Forelimb muscle (tissue), 1 donor: ENCODE measurements at regions not wholly inside any gene's neighbourhood (a gene's known extent, or its start where the extent isn't known, plus 50 kb on each side); places are given as distances from the start of the nearest gene placed in this dataset.
"Not testable (repeated sequence)": the region's sequence is repeated elsewhere in the genome, so short reads cannot be mapped to it uniquely, and the experiment has no call there.

Source experiments
- DNase-seq: peaks from one replicate; pipeline ENCODE4 v3.0.0-alpha.2; 2013; ENCODE audit warnings: low read depth

DNA sequence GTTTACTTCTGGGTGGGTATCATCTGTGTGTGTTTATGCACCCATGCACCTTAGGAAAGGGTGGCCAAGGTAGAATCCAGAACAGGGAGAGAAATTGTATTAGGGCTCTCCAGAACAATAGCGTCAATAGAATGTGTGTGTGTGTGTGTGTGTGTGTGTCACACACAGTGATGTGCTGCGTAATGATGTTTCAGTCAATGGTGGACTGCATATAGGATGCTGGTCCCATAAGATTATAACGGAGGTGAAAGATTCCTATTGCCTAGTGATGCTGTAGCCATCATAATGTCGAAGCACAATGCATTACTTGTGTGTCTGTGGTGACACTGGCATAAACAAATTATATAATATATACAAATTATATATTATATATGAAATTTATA is 69.3 kb upstream of the PRR23C start:
- DNase-seq, result no peak

DNA sequence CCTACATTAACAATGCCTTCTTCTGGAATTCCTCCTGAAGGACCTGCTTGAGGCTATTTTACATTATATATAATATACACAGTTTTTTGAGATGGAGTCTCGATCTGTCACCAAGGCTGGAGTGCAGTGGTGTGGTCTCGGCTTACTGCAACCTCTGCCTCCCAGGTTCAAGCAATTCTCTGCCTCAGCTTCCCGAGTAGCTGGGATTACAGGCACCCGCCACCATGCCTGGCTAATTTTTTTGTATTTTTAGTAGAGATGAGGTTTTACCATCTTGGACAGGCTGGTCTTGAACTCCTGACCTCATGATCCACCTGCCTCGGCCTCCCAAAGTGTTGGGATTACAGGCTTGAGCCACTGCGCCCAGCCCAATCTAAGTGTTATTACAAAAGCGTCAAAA is 71.9 kb upstream of the PRR23C start:
- not testable (repeated sequence) for DNase-seq

DNA sequence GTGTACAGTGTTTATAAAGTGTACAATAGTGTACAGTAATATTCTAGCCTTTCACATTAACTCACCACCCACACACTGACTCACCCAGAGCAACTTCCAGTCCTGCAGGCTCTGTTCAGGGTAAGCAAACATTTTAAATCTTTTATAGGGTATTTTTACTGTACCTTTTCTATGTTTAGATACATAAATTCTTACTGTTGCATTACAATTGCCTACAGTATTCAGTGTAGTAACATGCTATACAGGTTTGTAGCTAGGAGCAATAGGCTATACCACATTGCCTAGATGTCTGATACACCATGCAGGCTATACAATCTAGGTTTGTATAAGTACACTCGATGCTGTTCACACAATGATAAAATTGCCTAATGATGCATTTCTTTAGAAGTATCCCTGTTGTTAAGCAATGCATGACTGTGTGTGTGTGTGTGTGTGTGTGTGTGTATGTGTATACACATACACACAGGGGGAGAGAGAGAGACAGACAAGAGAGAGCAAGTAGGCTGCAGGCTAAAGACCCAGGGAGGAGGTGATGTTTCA is 72.5 kb upstream of the PRR23C start:
- DNase-seq, result no peak

DNA sequence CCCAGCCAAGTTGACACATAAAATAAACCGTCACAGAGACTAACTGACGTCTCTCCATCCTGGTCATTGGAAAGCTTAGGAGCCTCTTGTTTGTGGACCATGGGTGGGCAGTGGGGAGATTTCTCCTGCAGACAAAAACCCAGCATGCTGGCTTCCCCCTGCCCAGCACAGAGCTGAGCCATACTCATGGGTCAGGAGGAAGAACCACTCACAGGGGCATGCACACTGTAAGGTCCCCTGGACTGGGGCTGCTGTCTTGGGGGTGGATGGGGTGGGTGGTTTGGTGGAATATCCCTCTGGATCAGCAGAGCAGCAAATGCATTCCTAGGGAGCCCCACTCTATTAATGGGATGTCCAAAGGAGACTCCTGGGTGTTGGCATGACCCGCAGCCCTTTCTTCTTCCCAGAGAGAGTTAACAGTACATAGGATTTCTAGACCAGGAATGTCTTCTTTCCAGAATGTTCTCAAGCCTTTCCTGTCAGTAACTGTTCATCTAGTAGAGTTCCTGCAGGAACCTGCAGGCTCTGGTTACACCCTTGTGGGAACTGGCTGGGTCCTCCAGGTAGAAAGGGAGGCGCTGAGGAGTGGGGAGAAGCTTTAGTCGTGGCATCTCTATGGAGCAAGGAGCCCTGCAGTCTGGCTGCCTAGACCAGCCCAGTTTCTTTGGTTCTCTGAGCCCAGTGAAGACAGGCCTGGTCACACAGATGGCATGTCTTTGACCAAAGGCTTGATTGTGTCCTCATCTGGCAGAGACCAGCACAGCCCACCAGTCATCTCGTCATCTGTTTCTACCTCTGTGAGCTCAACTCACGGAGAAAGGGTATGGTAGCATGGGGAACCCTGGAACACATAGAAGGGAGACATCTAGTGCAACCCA is 73.4 kb upstream of the PRR23C start:
- DNase-seq, result no peak

DNA sequence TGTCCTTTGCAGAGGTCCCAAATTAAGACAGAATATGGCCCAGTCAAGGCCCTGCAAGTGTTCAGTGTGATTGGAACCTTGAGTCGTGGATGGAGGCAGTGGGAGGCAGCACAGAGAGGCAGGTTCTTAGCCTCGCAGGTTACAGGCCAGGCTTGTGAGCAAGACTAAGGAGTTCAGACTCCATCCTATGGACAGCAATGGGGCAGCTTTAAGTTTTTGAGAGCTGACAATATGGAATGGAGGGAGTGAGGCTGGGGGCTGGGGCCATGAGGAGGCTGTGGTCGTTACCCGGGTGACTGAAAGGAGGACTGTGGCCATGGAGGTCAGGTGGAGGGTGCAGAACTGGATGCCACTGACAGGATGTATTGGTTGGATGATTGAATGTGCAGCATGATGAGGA is 74.1 kb upstream of the PRR23C start:
- no peak for DNase-seq

DNA sequence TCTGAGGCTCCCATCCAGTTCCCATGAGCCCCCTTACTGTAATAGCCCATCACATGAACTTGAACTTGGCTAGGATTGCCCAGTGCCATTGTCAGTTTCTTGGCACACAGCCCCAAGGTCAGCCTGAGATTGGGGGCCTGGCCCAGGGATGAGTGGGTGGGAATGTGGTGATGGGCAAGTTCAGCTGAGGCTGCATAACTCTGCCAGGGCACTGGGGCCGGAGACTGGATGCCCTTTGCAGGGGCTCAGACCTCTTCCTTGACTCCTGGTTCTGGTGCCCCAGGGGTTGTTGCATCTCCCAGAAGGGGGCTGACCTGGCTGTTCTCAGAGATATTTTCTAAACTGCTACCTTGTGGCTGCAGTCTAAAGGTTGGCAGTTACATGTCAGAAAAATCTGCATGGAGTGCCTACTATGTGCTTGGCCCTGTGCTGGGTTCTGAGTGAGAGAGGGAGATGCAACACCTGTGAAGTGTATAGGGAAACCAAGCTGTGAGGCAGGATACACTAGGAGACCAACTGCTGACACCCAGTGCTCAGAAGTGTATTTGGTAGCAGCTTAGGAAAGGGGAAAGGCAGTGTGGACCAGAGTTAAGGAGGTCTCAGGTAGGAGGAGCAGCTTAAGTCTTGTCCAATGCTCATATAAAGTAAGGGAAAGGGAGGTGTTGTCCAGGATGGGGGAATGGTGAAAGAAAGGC is 74.8 kb upstream of the PRR23C start:
- no peak for DNase-seq

DNA sequence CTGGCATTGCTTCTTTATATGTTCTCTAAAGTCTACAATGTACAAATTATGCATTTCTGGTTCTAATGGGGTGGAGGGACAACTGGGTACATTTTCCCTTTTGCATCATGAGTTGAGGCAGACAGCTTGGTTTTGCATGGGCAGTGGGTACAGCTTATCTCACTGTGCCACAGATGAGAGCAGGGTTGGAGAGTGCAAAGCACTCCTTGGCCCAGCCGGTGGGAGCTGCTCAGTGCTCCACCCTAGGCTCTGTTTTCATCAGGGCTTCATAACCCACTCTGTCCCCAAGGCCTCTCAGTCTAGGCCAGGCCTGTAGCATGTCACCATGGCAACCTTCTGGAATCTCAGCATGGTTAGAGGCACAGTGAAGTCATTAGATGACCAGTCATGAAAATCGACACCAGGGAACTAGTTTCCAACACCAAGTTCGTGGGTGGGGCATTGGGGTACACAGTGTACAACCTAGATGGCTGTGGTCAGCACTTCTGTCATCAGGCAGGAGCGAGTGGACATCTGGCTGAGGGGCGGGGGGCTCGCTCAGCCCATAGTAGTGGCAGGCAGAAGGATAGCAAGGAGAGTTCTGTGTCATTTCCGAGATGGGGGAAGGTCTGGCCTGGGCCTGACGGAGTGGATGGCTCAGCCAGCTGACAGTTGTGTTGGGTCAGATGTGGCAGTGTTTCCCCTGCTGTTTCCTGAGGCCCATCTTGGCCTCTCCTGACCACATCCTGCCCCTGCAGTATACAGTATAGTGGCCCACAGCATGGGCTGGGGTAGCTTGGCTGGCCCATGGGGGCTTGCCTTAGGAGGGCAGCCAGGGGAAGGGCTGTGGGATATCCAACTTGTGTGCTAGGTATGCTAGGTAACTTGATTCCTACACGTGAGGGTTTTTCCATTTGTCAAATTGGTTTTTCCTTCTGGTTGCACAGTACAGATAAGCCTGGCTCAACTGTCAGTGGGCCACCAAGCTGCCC is 75.7 kb upstream of the PRR23C start:
- DNase-seq, result no peak

DNA sequence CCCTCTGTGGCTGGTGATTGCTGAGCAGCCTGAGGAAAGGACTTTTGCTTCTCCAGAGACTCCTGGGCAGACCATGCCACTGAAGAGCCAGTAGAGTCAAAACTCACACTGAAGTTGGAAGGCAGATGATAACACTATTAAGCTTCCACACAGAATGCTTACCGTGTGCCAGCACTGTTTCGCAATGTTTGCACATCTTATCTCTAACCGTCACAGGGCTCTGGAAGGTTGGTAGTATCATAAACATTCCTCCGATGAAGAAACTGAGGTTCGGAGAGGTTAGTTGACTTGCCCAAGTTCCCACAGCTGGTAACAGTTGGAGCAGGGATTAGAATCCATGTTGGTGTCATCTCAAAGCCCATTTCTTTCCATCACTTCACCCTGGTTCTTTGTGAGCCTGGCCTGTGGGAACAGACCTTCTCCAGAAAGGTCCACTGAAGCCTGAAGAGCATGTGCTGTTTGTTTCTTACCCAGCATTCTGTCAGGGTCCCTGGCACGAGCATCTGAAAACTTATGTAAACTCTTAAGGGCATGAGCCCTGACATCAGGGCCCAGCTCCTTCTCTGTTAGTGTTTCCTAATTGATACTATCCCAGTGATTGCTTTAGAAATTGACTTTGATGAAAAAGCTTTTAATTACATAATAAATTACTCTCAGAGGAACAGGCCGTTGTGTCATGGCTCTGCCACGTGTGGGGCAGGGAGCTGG is 77.0 kb upstream of the PRR23C start:
- no peak for DNase-seq

DNA sequence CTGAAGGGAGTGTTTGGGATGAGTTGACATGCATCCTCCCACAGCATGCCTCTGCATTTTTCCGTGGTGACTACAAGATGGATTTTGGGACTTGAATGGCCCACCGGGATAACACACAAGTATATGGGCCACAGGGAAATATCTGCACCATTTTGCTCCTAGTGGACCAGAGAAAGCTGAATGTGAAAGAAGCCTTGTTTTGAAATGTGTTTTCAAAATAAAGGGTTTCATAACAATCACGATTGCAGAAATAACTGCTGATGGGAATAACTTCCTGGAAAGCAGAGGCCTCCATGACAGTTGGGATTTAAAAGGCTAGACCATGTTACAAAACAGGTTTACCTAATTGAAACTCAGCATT is 77.5 kb upstream of the PRR23C start:
- no peak for DNase-seq

DNA sequence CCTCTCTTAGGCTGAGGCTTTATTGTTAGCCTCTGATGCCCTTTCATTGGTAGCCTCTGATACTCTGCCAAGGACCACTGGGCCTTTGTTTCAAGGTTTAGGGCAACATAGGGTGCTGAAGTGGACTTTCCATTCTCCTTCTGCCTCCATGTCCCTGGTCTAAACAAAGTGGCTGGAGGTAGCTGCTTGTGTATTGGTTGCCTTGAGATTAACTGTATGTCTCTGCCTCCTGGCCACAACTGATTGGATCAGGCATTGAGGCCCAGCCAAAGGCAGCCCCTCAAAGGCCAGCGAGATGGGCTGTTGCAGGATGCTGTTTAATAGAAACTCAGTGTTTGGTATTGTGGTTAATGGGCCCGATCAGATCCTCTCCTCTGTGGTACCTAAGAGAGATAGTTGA is 77.9 kb upstream of the PRR23C start:
- DNase-seq, result no peak

DNA sequence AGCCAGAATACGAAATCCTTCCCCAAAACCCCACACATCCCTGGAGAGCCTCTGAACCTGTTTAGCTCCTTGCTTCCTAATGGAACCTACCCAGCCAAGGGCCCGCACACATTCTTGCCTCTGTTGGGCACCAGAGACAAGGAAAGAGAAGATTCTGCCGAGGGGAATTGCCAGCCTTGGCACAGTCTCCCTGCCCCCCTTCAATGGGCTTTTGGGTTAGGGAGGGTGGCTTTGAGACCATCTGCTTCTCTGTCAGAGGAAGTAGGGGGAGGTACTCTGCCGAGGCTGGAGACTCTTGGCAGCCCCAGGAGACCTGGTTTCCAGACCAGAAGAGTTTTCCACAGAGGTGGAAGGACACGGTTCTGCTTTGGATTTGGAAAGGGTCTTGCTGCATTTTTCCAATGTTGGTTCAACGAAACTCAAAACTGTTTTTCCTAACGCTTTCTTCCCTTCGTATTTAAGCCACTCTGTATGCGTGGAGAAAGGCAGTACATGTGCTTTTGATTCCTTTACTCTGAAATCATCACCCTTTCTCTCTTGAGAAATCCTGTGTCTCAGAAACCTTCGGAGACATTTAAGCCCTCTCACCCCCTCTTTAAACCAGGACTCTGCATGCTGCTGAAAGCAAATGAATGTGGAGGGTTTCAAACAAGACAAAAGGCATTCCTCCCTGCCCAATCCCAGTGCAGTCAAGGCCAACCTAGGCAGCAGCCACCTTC is 78.8 kb upstream of the PRR23C start:
- no peak for DNase-seq

DNA sequence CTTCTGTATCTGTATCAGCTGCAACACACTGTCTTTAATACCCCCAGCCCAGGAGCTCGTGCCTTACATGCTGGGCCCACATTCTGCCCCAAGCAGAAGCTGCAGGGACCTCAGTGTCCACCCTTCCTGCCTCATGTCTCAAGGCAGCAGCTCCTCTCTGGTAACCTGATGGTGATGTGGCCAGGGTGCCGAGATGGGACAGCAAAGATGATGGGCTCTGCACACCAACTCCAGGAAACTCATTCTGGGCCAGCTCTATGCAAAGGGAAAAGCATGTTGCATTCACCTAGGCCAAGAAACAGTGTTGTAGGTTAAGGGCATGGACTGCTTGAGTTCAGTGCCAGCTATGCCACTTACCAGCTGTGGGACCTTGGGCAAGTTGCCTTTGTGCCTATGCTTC is 79.5 kb upstream of the PRR23C start:
- no peak for DNase-seq

DNA sequence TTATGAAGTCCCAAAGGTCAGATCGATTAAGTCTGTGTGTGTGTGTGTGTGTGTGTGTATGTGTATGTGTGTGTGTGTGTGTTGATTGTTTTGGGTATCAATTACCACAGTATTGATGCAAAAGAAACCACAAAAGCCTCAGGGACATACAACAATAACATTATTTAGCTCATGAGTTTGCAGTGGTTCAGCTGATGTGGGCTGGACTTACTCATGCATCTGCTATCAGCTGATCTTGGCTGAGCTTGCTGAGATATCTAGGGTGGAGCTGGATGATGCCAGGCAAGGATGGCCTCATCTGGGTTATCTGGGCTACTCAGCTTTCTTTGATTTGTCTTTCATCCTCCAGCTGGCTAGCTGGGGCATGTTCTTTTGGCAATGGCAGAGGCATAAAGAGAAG is 82.4 kb upstream of the PRR23C start:
- no peak for DNase-seq

DNA sequence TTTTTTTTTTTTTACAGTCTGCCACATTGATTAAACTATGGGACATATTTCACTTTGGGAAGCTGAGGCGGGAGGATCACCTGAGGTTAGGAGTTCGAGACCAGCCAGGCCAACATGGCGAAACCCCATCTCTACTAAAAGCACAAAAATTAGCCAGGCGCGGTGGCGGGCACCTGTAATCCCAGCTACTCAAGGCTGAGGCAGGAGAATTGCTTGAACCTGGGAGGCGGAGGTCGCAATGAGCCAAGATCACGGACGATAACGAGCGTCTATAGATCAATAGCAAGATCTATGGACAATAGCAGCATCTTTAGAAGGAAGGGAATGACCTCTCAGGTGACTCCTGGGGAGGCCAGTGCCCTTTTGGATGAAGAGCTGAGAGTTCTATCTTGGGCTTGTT is 82.9 kb upstream of the PRR23C start:
- not testable (repeated sequence) for DNase-seq

DNA sequence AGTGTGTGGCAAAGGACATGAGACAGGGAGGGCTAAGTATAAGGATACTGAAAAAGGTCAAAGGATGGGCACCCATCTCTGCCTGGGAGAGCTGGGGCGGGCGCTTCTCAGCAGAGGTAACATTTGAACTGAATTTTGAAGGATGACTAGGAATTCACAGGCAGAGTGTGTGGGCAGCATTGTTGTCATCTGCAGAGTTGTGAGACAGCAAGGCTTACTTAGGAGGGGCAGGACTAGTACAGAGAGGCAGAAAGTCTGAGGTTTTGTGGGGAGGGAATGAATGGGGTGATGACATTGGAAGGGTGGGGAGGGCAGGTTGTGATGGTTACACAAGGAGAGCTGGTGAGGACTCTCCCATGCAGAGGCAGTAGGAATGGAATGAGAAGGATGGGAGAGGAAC is 84.1 kb upstream of the PRR23C start:
- no peak for DNase-seq

DNA sequence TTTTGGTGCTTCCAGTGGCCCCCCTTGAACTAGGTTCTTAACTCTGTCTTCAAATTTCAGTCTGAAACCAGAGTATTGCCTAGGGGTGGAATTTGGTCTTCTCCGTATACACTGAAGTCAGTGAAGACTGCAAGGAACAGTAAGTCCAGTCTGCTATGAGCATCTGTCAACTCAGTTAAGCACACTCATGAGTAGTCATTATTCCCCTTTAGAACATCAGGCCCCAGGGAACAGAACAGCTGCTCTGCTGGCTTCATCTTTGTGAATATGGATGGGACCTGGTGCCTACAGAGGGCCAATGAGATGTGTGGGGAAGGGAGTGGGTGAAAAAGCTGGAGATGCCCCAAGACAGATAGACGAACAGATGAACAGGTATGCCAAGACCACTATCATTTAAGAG is 85.2 kb upstream of the PRR23C start:
- no peak for DNase-seq

DNA sequence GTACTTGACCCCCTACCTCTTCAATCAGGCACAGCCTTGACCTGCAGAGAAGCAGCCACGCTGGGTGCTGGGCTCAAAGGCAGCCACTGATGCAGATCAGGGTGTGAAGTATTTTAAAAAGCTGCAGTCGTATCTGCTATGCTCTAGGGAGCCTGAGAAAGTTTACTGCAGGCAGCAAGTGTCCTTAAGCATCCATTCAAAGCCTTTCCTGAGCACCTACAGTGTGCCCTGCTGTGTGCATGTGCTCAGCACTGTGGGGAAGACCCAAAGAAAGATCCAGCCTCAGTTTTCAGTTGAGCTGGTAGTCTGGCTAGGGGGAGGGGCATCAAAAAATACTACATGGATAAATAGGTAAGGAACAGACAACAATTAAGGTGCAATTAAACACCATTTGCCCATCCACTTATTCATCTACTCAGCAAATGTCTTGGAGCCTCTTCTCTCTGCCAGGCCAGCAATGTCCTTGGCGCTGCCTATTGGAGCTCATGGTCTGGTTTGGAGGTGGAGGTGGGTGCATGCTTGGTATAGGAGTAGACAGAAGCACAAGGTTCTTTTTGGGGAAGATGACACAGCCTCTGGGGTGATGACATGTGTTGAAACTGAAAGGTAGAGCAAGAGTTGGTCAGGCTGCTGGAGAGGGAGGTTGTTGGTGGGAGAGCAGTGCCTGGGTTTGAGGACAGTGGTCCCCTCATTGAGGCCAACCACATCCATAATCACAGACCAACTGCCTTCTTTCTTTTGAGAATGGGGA is 85.9 kb upstream of the PRR23C start:
- DNase-seq, result no peak

DNA sequence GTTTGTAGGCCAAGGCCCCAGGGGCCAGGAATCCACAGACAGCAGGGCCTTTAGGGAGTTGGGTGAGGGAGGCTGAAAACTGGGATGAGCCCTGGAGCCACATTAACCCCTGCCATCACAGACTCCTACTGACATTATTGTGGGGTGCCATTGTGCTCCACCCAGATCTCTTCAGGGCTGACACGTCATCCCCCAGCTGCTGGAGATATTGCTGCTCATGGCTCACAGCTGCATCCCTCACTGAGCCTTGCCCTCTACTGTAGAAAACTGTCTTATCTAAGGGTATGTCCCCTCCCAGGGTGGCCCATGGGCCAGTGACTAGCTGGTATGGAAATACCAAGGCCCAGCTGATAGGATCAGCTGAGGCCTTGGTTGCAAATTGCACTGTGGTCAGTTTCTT is 87.3 kb upstream of the PRR23C start:
- no peak for DNase-seq

DNA sequence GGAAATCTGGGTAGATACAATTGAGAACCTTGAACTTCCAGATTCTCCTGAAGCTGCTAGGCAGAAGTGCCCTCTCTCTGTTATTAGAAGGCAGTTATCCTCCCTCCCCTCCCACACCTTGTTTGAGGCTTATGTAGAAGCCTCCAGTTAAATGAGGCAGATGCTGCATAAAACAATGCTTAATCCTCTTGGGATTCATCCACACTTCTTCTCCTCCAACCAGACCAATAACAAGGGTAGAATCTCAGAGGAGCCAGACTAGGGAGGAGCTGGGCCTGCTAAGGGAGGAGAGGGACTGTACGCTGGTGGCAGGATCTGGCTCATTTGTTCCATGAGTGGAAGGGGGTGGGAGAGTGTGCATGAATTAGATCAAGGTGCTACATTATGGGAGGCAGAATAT is 88.3 kb upstream of the PRR23C start:
- DNase-seq, result no peak
